HG02885 (cell line): ENCODE measurements at regions not wholly inside any gene's neighbourhood (a gene's known extent, or its start where the extent isn't known, plus 50 kb on each side); places are given as distances from the start of the nearest gene placed in this dataset.

Experiments used
- ATAC-seq: cut with Tn5 transposase; IDR thresholded peaks from one replicate; pipeline ENCODE4 v1.9.1; 2021; ENCODE audit warnings: mild to moderate bottlenecking; ENCODE audit not compliant: unreplicated experiment, poor library complexity

- ATAC-seq, result no peak
Observed at GRCh38 chr10:130770018-130770630, 541.4 kb downstream of the TCERG1L start.

GRCh38 chr10:130771491-130771946, 540.0 kb downstream of the TCERG1L start:
- no peak for ATAC-seq

- ATAC-seq, result no peak
Observed at GRCh38 chr10:130772056-130772455, 539.5 kb downstream of the TCERG1L start.

GRCh38 chr10:130772676-130773075, 538.8 kb downstream of the TCERG1L start:
- ATAC-seq, result no peak

- no peak for ATAC-seq
Observed at GRCh38 chr10:130773941-130774340, 537.6 kb downstream of the TCERG1L start.

GRCh38 chr10:130774871-130775270, 536.6 kb downstream of the TCERG1L start:
- no peak for ATAC-seq

GRCh38 chr10:130775311-130775710, 536.2 kb downstream of the TCERG1L start:
- no peak for ATAC-seq

GRCh38 chr10:130776724-130777123, 534.8 kb downstream of the TCERG1L start:
- ATAC-seq, result no peak

- no peak for ATAC-seq
Observed at GRCh38 chr10:130777507-130778165, 533.9 kb downstream of the TCERG1L start.

GRCh38 chr10:130778166-130778545, 533.4 kb downstream of the TCERG1L start:
- ATAC-seq, result no peak

GRCh38 chr10:130780763-130781162, 530.8 kb downstream of the TCERG1L start:
- no peak for ATAC-seq

- no peak for ATAC-seq
Observed at GRCh38 chr10:130781206-130781605, 530.3 kb downstream of the TCERG1L start.

- ATAC-seq, result no peak
Observed at GRCh38 chr10:130781623-130782022, 529.9 kb downstream of the TCERG1L start.

- no peak for ATAC-seq
Observed at GRCh38 chr10:130782467-130782866, 529.1 kb downstream of the TCERG1L start.

GRCh38 chr10:130784326-130784725, 527.2 kb downstream of the TCERG1L start:
- no peak for ATAC-seq

- no peak for ATAC-seq
Observed at GRCh38 chr10:130786365-130786966, 525.1 kb downstream of the TCERG1L start.

- ATAC-seq, result no peak
Observed at GRCh38 chr10:130787243-130787642, 524.3 kb downstream of the TCERG1L start.

- no peak for ATAC-seq
Observed at GRCh38 chr10:130787821-130788220, 523.7 kb downstream of the TCERG1L start.

GRCh38 chr10:130790339-130790738, 521.2 kb downstream of the TCERG1L start:
- ATAC-seq, result no peak

- no peak for ATAC-seq
Observed at GRCh38 chr10:130792096-130792845, 519.2 kb downstream of the TCERG1L start.

GRCh38 chr10:130795819-130796218, 515.7 kb downstream of the TCERG1L start:
- no peak for ATAC-seq
